H1 (cell line): ENCODE measurements at regions not wholly inside any gene's neighbourhood (a gene's known extent, or its start where the extent isn't known, plus 50 kb on each side); places are given as distances from the start of the nearest gene placed in this dataset.

Source experiments
- CHD1 ChIP-seq: IDR thresholded peaks from 2 replicates; pipeline ENCODE4 v1.6.1; 2012; ENCODE audit warnings: low read depth, low read length, improper control_type of control experiment
- CTCF ChIP-seq, 3 experiments: IDR thresholded peaks; 1 replicate in 2 of 3; 2 replicates in 1 of 3; pipeline versions ENCODE4 v1.5.1 to v1.6.1; 2011; ENCODE audit warnings: low read length in 3 of 3, mild to moderate bottlenecking in 3 of 3, inconsistent platforms in 2 of 3, low read depth in 1 of 3, moderate library complexity in 1 of 3; ENCODE audit not compliant: insufficient read depth in 1 of 3; ENCODE audit errors: control extremely low read depth in 1 of 3
- RNF2 ChIP-seq: fragments of 200-900, 300-1000 bp; sonication (generic); IDR thresholded peaks from 2 replicates; pipeline ENCODE4 v1.7.1; 2016; ENCODE audit warnings: borderline replicate concordance, low read depth, mild to moderate bottlenecking, antibody characterized with exemption, low read length; ENCODE audit not compliant: poor library complexity, severe bottlenecking; ENCODE audit errors: missing control alignments
- SP1 ChIP-seq: IDR thresholded peaks from 2 replicates; pipeline ENCODE4 v1.6.1; 2011; ENCODE audit warnings: low read depth, low read length

GRCh38 chr22:49102367-49102766 is 725.3 kb downstream of the BRD1 start:
- TF ChIP-seq SP1 (no peak), CTCF (IDR thresholded peaks at IDR 0.05; ENCODE audit: control extremely low read depth in 1 of 3, insufficient read depth in 1 of 3, low read depth in 1 of 3, low read length in 3 of 3) (no peak), CHD1 (no peak), RNF2 (no peak)
